Ovary (tissue), 7 donors: ENCODE measurements at regions not wholly inside any gene's neighbourhood (a gene's known extent, or its start where the extent isn't known, plus 50 kb on each side); places are given as distances from the start of the nearest gene placed in this dataset.

Experiments used
- DNase-seq, 5 donors: peaks; one replicate each; pipeline ENCODE4 v3.0.0-alpha.2; 2019 to 2020
- H3K27ac ChIP-seq, 2 donors: fragments of 200-600 bp; one replicate each; pipeline versions ENCODE4 v1.5.1 to v1.8.0; 2019 to 2022
- H3K27me3 ChIP-seq: fragments of 200-600 bp; one replicate; pipeline ENCODE4 v1.8.0; 2022
- H3K36me3 ChIP-seq: fragments of 200-600 bp; sonication (generic); one replicate; pipeline ENCODE4 v1.5.1; 2019
- H3K4me1 ChIP-seq: one replicate; pipeline ENCODE4 v1.8.1; 2013; ENCODE audit warnings: mild to moderate bottlenecking, moderate library complexity; ENCODE audit not compliant: insufficient read depth
- H3K4me3 ChIP-seq: fragments of 200-600 bp; sonication (generic); one replicate; pipeline ENCODE4 v1.5.1; 2017
- H3K9me3 ChIP-seq, 2 donors: fragments of 200-600 bp in 1 of 2; sonication (generic) in 1 of 2; one replicate each; pipeline versions ENCODE4 v1.5.1 to v1.8.1; 2013 to 2019; ENCODE audit warnings: mild to moderate bottlenecking in 1 of 2, moderate library complexity in 1 of 2
- CTCF ChIP-seq, 3 donors: fragments of 450-650 bp in 2 of 3; fragments of 200-600 bp in 1 of 3; IDR thresholded peaks; one replicate each; pipeline versions ENCODE4 v1.5.1 to v1.8.0; 2016 to 2022; ENCODE audit warnings: antibody characterized with exemption in 3 of 3, mild to moderate bottlenecking in 1 of 3
- EP300 ChIP-seq: sonication (generic); formaldehyde crosslinking; IDR thresholded peaks from one replicate; pipeline ENCODE4 v1.6.1; 2017; ENCODE audit warnings: antibody characterized with exemption
- POLR2A ChIP-seq: fragments of 450-650 bp; IDR thresholded peaks from one replicate; pipeline ENCODE4 v1.6.1; 2017; ENCODE audit warnings: antibody characterized with exemption, mild to moderate bottlenecking, moderate library complexity
- WGBS, 3 donors: extraction: QIAGEN DNeasy Blood & Tissue Kit in 1 of 3; methylation state at CpG; one replicate each; pipeline versions ENCODE4 v1.1.5 to v1.1.7; 2013 to 2017; 5-methylcytosine and 5-hydroxymethylcytosine counted together
- intact Hi-C, 4 donors: fragments of 100-400 bp; cut with DNase I; formaldehyde crosslinking; loops; one replicate each; pipeline versions ENCODE4 v1.11.0 to v1.15.1; 2022 to 2023
- donor health status: DM: no; HTN: no; CAD: no; lungs with moderate emphysema.
- donor health status: DM: no; HTN: no; CAD: no.
- donor health status: Bipolar disorder and iron deficiency.
- donor health status: DM: no; HTN: no; CAD: no.
- donor health status: DM: yes; HTN: yes; CAD: no.

GRCh38 chr5:125148706-125149105 lies 402.3 kb upstream of the ZNF608 start:
- Histone ChIP-seq H3K27me3 (no peaks in the 10 kb centered on the region), H3K36me3 (no peaks in the 10 kb centered on the region), H3K9me3 (no peaks in the 10 kb centered on the region), H3K4me3 (no peak overlapping the region), H3K27ac (no peak overlapping the region), H3K4me1 (no peaks in the 10 kb centered on the region)
- TF ChIP-seq CTCF (IDR thresholded peaks at IDR 0.05) (no peak), EP300 (no peak), POLR2A (no peak)
- intact Hi-C loops = no loop called here
- no peak for DNase-seq
- 55 to 71% (median 64%) methylated on average over 3 of the region's 3 CpGs for WGBS, 3 donors

- no peak for TF ChIP-seq CTCF (IDR thresholded peaks at IDR 0.05)
- no peak for TF ChIP-seq EP300
- no peak for TF ChIP-seq POLR2A
- H3K27ac ChIP-seq = no peak overlapping the region
- no peaks in the 10 kb centered on the region for H3K9me3 ChIP-seq
- H3K36me3 ChIP-seq = no peaks in the 10 kb centered on the region
- no peak overlapping the region for H3K4me3 ChIP-seq
- H3K4me1 ChIP-seq = no peaks in the 10 kb centered on the region
- 74 to 90% (median 85%) methylated on average over 3 of the region's 3 CpGs for WGBS, 3 donors
- intact Hi-C loops = no loop called here
- DNase-seq = no peak
- no peaks in the 10 kb centered on the region for H3K27me3 ChIP-seq
These were observed 402.7 kb upstream of the ZNF608 start for GRCh38 chr5:125149110-125149509.

GRCh38 chr5:125149527-125149926 lies 403.1 kb upstream of the ZNF608 start:
- TF ChIP-seq CTCF (IDR thresholded peaks at IDR 0.05) = no peak
- TF ChIP-seq EP300 = no peak
- TF ChIP-seq POLR2A = no peak
- Histone ChIP-seq H3K4me1 (no peaks in the 10 kb centered on the region), H3K4me3 (no peak overlapping the region), H3K36me3 (no peaks in the 10 kb centered on the region), H3K27me3 (no peaks in the 10 kb centered on the region), H3K27ac (no peak overlapping the region), H3K9me3 (no peaks in the 10 kb centered on the region)
- no peak for DNase-seq
- WGBS, 3 donors = 72 to 81% (median 79%) methylated on average over 4 of the region's 4 CpGs
- intact Hi-C loops = no loop called here

GRCh38 chr5:125150041-125150669 lies 403.7 kb upstream of the ZNF608 start:
- no peaks in the 10 kb centered on the region for H3K27me3 ChIP-seq
- H3K9me3 ChIP-seq = no peaks in the 10 kb centered on the region
- WGBS, 3 donors = 63 to 67% (median 67%) methylated on average over 3 of the region's 3 CpGs
- no peak overlapping the region for H3K27ac ChIP-seq
- no peaks in the 10 kb centered on the region for H3K36me3 ChIP-seq
- H3K4me3 ChIP-seq = no peak overlapping the region
- H3K4me1 ChIP-seq = peaks cover 2% of the 10 kb centered on the region
- DNase-seq = no peak
- no peak for TF ChIP-seq POLR2A
- no peak for TF ChIP-seq EP300
- no peak for TF ChIP-seq CTCF (IDR thresholded peaks at IDR 0.05)
- intact Hi-C loops = no loop called here
